ENCODE measurements at regions not wholly inside any gene's neighbourhood (a gene's known extent, or its start where the extent isn't known, plus 50 kb on each side); places are given as distances from the start of the nearest gene placed in this dataset.

GRCh38 chr9:108389056-108389455, 466.7 kb downstream of the ACTL7B start:
- Histone ChIP-seq H3K9ac (ENCODE audit: insufficient read depth, low read depth, low read length) (no peak overlapping the region), H3K4me2 (ENCODE audit: low read depth, low read length) (no peak overlapping the region), H3K27ac (ENCODE audit: extremely low read length, insufficient read depth, low read length) (no peak overlapping the region), H3K27me3 (ENCODE audit: control insufficient read depth in 1 of 2, insufficient read depth in 2 of 2, low read length in 2 of 2) (0 out of 5 replicates have a peak, but pooled peaks cover 0 to 1% of the 10 kb centered on the region in 2 experiments), H3K4me3 (replicated peaks in 1 of 3; ENCODE audit: insufficient read depth in 1 of 3, low read depth in 2 of 3, low read length in 3 of 3) (no peak overlapping the region), H3K79me2 (ENCODE audit: insufficient read depth, low read length) (no peaks in the 10 kb centered on the region), H2AFZ (ENCODE audit: low read length) (no peak overlapping the region), H4K20me1 (ENCODE audit: insufficient read depth, low read length) (no peaks in the 10 kb centered on the region), H3K9me3 (ENCODE audit: low read length) (no peaks in the 10 kb centered on the region), H3K4me1 (ENCODE audit: insufficient read depth, low read length) (no peaks in the 10 kb centered on the region), H3K36me3 (replicated peaks in 1 of 2; ENCODE audit: control insufficient read depth in 1 of 2, insufficient read depth in 2 of 2, low read length in 2 of 2) (no peaks in the 10 kb centered on the region)
- intact Hi-C loops (cut with micrococcal nuclease; ENCODE audit: unreplicated experiment) (no loop called here), in situ Hi-C loops (cut with HindIII; ENCODE audit: extremely low pct_ligation_motif_present, low pct_unique_long_range_greater_than_20kb) (no loop called here)
- DNase-seq (ENCODE audit: low spot score): no peak
- TF ChIP-seq ZNF678 (CRISPR knock-in tag; IDR thresholded peaks at IDR 0.05): no peak
- TF ChIP-seq ZNF782 (CRISPR knock-in tag; IDR thresholded peaks at IDR 0.05; ENCODE audit: borderline replicate concordance): no peak
- TF ChIP-seq KDM4B (CRISPR knock-in tag; IDR thresholded peaks at IDR 0.05): no peak
- TF ChIP-seq PHF20 (CRISPR knock-in tag; IDR thresholded peaks at IDR 0.05): no peak
- no peak for TF ChIP-seq ZNF629 (CRISPR knock-in tag; conservative IDR thresholded peaks at IDR 0.05)
- no peak for TF ChIP-seq ZBTB7B (CRISPR knock-in tag; IDR thresholded peaks at IDR 0.05)
- TF ChIP-seq RORA (CRISPR knock-in tag; IDR thresholded peaks at IDR 0.05): no peak
- TF ChIP-seq ZNF264 (CRISPR knock-in tag; IDR thresholded peaks at IDR 0.05): no peak
- no peak for TF ChIP-seq MLX (CRISPR knock-in tag; IDR thresholded peaks at IDR 0.05)
- TF ChIP-seq CENPX (CRISPR knock-in tag; IDR thresholded peaks at IDR 0.05): no peak
- ChIA-PET CTCF (ENCODE audit: low intra/inter-chr PET ratio, low total read pairs) (no interaction called here), POLR2A (no interaction called here)
- ATAC-seq: no peak
- BruUV-seq (replicated peaks): no TSS peak
- no peak for FAIRE-seq
- 5% methylated on average over 1 of the region's 1 CpG for WGBS (ENCODE audit: low lambda C conversion rate)

DNA sequence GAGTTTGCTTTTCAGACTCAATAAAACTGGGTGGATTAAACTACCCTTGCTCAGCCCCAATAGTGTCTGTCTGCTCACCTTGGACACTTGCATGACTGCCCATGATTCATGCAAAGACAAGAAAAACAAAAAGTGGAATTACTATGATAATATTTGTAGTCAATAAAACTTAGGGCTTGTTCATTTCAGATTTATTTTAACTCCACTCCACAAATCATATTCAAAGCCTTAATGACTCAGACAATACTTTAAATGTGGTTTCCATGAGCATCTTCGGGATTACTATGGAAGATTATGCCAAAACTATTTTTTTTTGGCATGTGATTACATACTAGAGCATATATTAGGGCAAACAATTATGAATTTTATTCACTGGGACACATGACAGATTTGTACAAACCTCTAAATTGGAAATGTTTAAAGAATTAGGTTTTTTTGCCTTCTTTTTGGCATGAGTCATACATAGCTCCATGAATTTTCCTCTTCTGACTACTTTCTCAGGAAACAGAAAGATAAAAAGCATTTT, 468.9 kb downstream of the ACTL7B start:
- FAIRE-seq (no peak), ATAC-seq (no peak), DNase-seq (ENCODE audit: low spot score) (no peak)
- Histone ChIP-seq H3K9me3 (ENCODE audit: low read length) (no peaks in the 10 kb centered on the region), H4K20me1 (ENCODE audit: insufficient read depth, low read length) (no peaks in the 10 kb centered on the region), H3K4me3 (replicated peaks in 1 of 3; ENCODE audit: insufficient read depth in 1 of 3, low read depth in 2 of 3, low read length in 3 of 3) (no peak overlapping the region), H2AFZ (ENCODE audit: low read length) (no peak overlapping the region), H3K79me2 (ENCODE audit: insufficient read depth, low read length) (no peaks in the 10 kb centered on the region), H3K4me2 (ENCODE audit: low read depth, low read length) (no peak overlapping the region), H3K36me3 (replicated peaks in 1 of 2; ENCODE audit: control insufficient read depth in 1 of 2, insufficient read depth in 2 of 2, low read length in 2 of 2) (no peaks in the 10 kb centered on the region), H3K4me1 (ENCODE audit: insufficient read depth, low read length) (no peaks in the 10 kb centered on the region), H3K9ac (ENCODE audit: insufficient read depth, low read depth, low read length) (no peak overlapping the region), H3K27me3 (ENCODE audit: control insufficient read depth in 1 of 2, insufficient read depth in 2 of 2, low read length in 2 of 2) (no peaks in the 10 kb centered on the region), H3K27ac (ENCODE audit: extremely low read length, insufficient read depth, low read length) (no peak overlapping the region)
- CTCF ChIA-PET (ENCODE audit: low intra/inter-chr PET ratio, low total read pairs): no interaction called here
- 0% methylated on average over 1 of the region's 1 CpG for WGBS (ENCODE audit: low lambda C conversion rate)
- intact Hi-C loops (cut with micrococcal nuclease; ENCODE audit: unreplicated experiment): no loop called here
- in situ Hi-C loops (cut with HindIII; ENCODE audit: extremely low pct_ligation_motif_present, low pct_unique_long_range_greater_than_20kb): no loop called here
- POLR2A ChIA-PET: no interaction called here
- no TSS peak for BruUV-seq (replicated peaks)
- TF ChIP-seq RBM22 (optimal IDR thresholded peaks at IDR 0.05; ENCODE audit: low read length): no peak
- TF ChIP-seq ATRX (CRISPR knock-in tag; IDR thresholded peaks at IDR 0.05; ENCODE audit: borderline replicate concordance): no peak
- TF ChIP-seq ZFAT (CRISPR knock-in tag; conservative IDR thresholded peaks at IDR 0.05): no peak
- TF ChIP-seq, protein P1, sequence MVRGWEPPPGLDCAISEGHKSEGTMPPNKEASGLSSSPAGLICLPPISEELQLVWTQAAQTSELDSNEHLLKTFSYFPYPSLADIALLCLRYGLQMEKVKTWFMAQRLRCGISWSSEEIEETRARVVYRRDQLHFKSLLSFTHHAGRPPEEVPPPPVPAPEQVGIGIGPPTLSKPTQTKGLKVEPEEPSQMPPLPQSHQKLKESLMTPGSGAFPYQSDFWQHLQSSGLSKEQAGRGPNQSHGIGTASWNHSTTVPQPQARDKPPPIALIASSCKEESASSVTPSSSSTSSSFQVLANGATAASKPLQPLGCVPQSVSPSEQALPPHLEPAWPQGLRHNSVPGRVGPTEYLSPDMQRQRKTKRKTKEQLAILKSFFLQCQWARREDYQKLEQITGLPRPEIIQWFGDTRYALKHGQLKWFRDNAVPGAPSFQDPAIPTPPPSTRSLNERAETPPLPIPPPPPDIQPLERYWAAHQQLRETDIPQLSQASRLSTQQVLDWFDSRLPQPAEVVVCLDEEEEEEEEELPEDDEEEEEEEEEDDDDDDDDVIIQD (CRISPR knock-in tag; IDR thresholded peaks at IDR 0.05; ENCODE audit: low read depth): no peak
- TF ChIP-seq, protein P2, sequence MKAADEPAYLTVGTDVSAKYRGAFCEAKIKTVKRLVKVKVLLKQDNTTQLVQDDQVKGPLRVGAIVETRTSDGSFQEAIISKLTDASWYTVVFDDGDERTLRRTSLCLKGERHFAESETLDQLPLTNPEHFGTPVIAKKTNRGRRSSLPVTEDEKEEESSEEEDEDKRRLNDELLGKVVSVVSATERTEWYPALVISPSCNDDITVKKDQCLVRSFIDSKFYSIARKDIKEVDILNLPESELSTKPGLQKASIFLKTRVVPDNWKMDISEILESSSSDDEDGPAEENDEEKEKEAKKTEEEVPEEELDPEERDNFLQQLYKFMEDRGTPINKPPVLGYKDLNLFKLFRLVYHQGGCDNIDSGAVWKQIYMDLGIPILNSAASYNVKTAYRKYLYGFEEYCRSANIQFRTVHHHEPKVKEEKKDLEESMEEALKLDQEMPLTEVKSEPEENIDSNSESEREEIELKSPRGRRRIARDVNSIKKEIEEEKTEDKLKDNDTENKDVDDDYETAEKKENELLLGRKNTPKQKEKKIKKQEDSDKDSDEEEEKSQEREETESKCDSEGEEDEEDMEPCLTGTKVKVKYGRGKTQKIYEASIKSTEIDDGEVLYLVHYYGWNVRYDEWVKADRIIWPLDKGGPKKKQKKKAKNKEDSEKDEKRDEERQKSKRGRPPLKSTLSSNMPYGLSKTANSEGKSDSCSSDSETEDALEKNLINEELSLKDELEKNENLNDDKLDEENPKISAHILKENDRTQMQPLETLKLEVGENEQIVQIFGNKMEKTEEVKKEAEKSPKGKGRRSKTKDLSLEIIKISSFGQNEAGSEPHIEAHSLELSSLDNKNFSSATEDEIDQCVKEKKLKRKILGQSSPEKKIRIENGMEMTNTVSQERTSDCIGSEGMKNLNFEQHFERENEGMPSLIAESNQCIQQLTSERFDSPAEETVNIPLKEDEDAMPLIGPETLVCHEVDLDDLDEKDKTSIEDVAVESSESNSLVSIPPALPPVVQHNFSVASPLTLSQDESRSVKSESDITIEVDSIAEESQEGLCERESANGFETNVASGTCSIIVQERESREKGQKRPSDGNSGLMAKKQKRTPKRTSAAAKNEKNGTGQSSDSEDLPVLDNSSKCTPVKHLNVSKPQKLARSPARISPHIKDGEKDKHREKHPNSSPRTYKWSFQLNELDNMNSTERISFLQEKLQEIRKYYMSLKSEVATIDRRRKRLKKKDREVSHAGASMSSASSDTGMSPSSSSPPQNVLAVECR (CRISPR knock-in tag; IDR thresholded peaks at IDR 0.05; ENCODE audit: borderline replicate concordance): no peak

Data from HepG2 (cell line).